Head of caudate nucleus (tissue), 42 donors: ENCODE measurements at regions not wholly inside any gene's neighbourhood (a gene's known extent, or its start where the extent isn't known, plus 50 kb on each side); places are given as distances from the start of the nearest gene placed in this dataset.

ENCODE experiments used
- DNase-seq, 42 donors: peaks; one replicate each; pipeline versions ENCODE4 v3.0.0 to v3.0.0-alpha.2; 2020 to 2021; ENCODE audit warnings: mixed read lengths in 7 of 42
- intact Hi-C: fragments of 100-400 bp; cut with DNase I; formaldehyde crosslinking; loops from one replicate; pipeline ENCODE4 v1.15.0; 2022

DNA sequence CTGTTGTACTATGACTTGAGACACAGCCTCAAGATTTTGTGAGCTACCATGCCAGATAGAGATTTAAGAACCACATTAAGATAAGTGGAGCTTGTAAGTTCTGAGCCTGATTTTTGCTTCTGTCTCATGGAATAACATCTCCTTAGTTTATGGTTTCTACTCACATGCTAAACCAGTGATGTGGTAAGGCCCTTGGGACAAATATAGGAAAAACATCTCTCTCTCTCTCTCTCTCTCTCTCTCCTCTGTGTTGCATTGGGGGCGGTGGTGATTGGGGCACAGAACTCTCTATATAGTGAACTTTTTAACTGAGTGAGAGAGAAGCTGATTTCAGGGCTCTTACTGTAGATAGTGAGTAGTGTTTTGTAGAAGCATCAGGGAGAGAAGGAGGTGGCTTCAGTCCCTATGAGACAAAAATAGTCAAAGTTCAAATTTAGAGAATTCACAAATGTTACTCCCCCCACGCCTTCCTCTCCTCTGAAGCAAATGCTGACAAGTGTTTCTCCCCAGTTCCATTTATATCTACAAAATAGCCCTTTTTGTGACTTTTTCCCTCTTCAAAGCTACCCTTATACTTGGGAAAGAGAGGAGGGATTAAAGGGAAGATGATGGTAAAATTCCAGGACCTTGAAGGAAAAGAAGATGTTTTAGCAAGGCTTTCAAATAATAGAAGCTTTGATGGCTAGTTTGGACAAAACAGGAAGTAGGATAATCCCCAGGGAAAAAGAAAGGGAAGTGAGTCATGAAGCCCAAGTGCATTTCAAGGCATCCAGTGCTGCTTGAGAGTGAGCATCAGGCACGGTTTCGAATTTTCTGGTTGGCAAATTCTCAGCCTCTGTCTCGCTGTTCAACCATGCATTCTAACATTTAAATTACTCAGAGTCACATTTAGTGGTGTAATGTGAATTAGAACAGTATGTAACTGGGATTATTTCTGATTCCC, 134.3 kb upstream of the AP1S2 start:
- DNase-seq = peak in 5 of 42 donors; percentile 2 to 36 (median 9)
- intact Hi-C loops = no loop called here

DNA sequence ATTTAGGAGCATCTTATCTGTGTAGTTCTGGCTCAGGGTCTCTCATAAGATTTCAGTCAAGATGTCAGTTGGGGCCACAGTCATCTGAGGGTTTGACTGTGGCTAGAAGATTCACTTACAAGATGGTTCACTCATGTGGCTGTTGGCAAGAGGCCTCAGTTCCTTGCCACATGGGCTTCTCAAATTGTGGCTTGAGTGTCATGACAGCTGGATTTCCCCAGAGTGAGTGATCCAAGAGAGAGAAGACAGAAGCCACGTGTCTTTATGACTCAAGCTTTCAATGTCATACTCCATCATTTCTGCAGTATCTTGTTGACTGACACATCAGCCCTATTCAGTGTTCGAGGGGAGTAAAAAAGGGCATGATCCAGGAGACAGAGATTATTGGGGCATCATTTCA, 131.3 kb upstream of the AP1S2 start:
- DNase-seq = no peak
- intact Hi-C loops = no loop called here

DNA sequence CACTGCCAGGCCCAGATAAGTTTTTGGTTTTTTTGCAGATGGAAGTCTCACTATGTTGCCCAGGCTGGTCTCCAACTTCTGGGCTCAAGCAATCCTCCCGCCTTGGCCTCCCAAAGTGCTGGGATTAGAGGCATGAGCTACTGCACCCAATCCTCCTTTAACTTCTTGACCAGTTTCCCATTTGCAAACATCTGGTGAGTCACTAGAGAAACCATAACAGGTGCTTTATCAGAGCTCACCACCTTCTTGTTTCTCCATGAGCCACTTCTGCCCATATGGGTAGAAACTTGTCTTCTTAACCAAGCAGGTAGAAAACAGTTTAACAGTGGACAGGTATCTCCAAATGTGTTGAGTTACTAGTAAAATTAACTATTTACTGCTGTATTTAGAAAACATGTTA, 128.4 kb upstream of the AP1S2 start:
- intact Hi-C loops = no loop called here

DNA sequence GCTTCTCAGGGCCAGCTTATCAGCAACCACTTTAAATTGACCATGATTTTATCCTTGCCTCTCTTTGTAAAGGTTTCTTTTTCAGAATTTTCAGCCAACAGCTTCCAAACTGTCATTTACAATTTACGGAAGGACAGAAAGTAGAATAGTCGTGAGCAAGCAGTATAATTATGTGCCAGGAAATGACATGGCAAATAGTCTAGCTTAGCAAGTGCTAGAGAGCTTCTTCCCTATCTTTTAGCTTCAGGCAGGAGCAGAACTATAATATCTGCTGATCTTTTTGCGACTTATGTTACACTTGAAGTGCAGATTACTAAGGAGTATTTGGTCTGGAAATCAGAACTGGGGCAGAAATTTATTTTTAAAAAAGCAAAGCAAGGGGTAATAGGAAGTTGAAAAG, 123.0 kb upstream of the AP1S2 start:
- DNase-seq = no peak
- intact Hi-C loops = loop anchor here (10.0 kb wide), 1 partner anchor 293 kb away; no protein-coding TSS in a partner anchor

More for the DNA sequence above, 128.4 kb upstream of the AP1S2 start:
- no peak for DNase-seq

DNA sequence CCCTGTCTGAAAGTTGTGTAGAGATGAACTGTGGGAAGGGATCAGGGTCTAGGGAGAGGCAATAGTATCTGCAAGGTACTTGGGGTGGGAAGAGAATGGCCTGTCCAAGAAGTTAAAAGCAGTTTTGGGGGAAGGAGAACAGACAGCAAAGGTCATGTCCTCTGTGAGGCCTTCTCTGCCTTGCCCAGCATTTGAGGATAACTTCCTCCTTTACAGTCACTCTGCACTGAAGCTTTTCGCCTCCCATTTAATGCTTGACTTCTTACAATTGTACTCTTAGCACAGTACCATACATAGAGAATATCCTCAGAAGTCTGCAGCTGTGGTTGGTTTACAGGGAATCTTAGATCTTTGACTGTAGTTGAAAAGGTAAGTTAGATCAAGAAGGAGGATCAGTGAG, 121.8 kb upstream of the AP1S2 start:
- no peak for DNase-seq
- intact Hi-C loops = loop anchor here (10.0 kb wide), 1 partner anchor 292 kb away; no protein-coding TSS in a partner anchor

DNA sequence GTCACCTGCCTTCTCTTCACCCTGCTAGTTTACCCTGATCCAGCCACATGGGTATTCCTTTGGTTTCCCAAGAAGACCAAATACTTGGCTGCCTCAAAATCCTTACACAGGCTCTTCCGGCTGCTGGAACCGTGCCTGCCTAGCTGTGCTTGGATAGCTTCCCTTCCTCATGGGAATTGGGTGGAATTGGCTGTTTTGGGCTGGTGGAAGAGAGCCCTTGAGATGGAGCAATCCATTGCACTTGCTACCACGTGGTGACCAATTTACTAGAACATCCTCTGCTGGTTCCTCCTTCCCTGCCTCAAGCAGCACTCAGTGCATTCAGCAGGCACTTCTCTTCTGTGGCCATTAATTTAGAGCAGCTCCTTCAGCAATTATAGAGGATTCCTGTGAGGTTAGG, 119.3 kb upstream of the AP1S2 start:
- intact Hi-C loops = loop anchor here (10.0 kb wide), 1 partner anchor 289 kb away; no protein-coding TSS in a partner anchor
- DNase-seq = no peak

DNA sequence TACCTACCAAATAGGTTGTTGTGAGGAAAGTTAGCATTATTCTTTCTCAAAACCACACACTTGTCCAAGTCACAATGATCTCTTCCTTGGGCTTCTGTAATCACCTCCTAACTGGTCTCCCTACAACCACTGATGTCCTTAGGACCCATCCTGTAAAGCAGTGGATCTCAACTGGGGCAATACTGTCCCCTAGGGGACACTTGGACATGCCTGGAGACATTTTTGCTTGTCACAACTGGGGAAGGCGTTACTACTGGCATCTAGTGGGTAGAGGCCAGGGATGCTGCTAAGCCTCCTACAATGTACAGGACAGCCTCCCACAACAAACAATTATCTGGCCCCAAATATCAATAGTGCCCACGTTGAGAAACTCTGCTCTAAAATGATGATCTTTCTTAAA, 118.7 kb upstream of the AP1S2 start:
- intact Hi-C loops = loop anchor here (10.0 kb wide), 1 partner anchor 288 kb away; no protein-coding TSS in a partner anchor
- peak in 32 of 42 donors; percentile 6 to 74 (median 41) for DNase-seq

DNA sequence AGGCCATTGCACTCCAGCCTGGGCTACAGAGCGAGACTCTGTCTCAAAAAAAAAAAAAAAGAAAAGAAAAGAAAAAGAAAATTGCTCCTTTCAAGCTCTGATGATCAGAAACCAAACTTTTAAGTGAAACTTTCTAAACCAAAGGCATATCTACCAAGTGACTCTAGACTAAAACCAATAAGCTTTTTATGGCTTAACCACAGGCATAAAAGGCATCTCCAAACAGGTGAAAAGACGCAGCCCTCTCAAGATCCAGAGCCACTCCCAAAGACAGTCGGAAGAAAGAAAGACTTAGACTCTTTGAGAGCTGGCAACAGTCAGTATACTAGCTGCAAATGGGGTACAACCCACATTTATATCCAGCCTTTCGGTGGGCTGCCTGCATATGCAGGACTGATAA, 117.1 kb upstream of the AP1S2 start:
- intact Hi-C loops = loop anchor here (10.0 kb wide), 1 partner anchor 287 kb away; no protein-coding TSS in a partner anchor
- DNase-seq = no peak

DNA sequence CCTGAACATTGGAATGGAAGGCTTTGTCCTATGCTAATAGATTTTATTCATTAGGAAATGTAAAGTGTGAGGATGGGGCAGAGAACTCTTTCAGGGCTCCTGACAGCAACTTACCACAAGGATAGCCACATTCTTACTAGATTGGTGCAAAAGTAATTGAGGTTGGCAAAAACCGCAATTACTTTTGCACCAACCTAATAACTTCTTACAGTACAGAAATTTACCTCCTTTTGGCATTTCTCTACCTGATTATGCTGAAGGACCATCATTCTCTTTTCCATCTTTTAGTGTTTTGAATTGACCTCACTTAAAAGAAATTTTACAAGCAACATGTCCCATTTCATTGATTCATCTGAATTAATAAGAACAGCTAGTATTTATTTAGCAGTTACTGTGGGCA, 109.2 kb upstream of the AP1S2 start:
- intact Hi-C loops = no loop called here
- no peak for DNase-seq

DNA sequence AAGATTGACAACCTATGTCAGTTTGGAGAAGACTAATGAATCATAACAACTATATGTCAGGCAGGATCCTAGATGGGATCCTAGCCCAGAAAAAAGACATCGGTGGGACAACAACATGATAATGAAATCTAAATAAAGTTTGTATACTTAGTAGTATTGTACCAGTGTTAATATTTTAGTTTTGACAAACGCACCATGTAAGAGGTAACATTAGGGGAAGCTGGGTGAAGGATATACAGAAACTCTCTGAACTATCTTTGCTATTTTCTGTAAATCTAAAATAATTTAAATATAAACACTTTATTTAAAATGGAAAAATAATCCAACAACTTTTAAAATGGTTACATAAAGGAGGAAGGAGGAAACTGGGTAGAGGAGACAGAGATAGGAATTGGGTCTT, 105.6 kb upstream of the AP1S2 start:
- DNase-seq = no peak
- intact Hi-C loops = no loop called here

DNA sequence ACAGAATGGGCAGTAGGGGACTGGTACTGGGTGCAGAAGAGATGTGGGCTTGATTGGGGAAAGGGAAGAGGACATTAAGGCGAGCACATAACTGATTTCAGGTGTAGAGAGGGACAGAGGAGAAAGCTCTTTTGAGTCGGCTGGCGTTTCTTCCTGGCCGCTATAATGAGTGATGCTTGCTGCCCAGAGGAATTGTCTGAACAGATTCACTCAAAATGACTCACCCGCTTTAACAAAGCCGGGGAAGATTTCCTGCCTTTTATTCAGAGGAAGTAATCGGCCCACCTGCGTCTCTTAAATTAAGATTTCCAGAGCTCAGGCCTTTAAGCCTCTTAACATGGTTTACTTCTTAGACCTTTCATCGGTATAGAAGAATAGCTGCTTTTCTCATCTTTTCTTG, 102.1 kb upstream of the AP1S2 start:
- intact Hi-C loops = no loop called here
- DNase-seq = no peak

DNA sequence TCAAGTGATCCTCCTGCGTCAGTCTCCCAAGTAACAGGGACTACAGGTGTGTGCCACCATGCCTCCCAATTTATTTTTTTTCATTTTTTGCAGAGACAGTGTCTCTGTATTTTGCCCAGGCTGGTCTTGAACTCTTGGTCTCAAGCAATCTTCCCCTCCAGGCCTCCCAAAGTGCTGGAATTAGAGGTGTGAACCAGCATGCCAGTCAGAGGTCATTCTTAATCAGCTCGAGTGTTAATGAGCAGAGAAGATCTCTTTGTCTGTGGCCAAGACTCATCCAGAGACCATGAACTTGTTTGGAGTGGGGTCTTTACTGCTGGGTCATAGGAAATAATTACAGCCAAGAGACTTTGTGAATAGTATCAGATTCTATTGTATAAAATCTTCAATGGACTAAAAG, 99.2 kb upstream of the AP1S2 start:
- DNase-seq = no peak
- intact Hi-C loops = no loop called here

DNA sequence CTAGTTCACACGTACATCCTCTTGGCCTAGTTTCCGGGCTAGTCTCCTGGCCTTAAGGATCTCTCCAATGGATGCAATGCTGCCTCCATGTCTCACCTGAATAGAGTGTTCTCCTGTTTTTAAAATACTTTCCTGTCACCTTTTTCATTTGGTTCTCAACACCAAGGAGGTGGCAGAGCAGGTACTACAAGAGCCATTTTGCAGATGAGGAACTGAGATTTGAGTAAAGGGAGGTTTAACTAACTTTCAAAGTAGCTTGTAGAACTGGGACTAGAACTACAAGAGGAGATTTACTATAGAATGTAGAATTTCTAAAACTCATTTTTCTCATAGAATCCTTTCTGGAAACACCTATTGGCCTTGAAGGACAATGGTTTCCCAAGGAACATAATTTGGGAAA, 97.6 kb upstream of the AP1S2 start:
- intact Hi-C loops = no loop called here

DNA sequence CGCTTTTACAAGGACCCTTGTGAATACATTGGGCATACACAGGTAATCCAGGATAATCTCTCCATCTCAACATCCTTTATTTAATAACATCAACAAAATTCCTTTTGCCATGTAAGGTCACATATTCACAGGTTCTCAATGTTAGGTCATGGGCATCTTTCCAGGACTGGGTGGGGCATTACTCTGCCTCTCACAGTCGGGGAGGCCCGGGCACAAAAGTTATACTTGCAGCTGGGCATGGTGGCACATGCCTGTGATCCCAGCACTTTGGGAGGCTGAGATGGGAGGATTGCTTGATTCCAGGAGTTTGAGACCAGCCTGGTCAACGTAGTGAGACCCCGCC, 93.7 kb upstream of the AP1S2 start:
- intact Hi-C loops = no loop called here
- no peak for DNase-seq

More for the DNA sequence above, 97.6 kb upstream of the AP1S2 start:
- no peak for DNase-seq

DNA sequence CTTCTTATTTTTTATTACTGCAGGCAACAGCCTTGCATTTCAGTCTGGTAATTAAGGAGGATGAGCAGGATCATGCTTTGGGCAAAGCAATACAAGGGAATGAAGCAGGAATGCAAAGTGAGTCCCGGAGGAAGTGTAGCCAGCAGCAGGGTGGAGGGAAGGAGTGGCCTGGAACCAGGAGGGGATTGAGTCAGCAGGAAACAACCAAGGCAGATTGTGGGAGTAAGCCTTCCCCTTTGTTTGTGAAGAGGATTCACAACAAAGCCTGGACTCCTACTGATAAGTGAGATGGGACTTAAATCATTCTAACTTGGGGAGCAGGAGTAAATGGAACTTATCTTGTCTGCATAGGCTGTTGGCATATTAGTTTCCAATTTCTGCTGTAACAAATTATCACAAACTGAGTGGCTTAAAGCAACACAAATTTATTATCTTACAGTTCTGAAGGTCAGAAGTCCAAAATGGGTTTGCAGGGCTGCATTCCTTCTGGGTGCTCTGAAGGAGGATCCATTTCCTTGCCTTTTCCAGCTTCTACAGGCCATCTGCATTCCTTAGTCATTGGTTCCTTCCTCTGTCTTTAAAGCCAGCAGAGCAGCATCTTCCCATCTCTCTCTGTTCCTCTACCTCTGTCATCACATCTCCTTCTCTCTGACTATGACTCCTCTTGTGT, 93.2 kb upstream of the AP1S2 start:
- intact Hi-C loops = no loop called here

DNA sequence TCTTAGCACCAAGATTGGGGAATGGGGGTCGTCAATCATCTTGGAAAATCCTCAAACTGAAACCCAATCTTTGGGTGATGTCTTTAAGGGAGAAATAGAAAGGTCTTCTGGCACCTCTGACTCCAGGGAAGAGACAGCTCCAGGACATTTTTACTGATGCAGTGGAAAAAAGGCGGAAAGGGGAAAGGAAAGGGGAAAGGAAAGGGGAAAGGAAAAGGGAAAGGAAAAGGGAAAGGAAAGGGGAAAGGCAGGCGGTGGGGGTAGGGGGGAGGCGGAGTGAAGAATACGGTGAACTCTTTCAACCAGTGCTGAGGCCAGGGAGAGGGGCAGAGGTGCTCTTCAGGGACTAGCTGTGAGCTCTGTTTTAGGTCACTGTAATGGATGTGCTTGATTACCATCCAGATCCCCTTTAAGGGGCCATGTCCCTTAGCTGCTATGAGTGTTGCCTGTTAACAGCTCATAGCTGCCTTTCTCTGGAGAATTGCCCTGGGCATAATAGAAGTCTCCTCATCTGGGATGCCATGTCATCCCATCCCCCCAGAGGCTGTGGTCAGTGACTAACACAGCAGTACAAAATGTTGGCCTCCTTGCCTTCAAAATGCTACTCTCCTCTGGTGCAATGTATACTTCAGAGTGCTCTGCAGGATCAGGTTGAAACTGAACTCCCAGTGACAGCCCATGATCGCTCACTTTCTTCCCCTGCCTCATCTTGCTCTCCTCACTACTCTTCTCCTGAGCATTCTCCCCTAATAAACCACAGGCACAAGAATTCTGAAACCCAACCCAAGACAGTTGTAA, 92.4 kb upstream of the AP1S2 start:
- no peak for DNase-seq
- intact Hi-C loops = no loop called here

More for the DNA sequence above, 93.2 kb upstream of the AP1S2 start:
- no peak for DNase-seq

DNA sequence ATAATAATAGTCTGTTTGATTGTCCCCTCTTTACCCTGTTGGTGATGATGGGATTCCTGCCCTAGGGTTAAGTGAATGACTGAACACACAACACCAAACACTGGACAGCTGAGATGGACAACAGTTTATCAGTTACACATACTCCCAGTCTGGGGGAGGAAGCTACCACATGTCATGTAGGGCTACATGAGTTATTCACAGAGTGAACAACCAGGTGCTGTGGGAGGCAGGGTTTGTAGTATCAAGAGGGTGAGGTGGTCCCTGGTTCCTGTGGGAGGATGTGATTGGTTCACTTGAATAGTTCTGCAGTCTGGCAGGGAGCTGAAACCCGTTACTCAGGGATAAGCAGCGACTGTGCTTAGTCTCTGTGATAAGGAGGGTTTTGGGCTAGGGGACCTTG, 88.8 kb upstream of the AP1S2 start:
- intact Hi-C loops = no loop called here
- DNase-seq = no peak

DNA sequence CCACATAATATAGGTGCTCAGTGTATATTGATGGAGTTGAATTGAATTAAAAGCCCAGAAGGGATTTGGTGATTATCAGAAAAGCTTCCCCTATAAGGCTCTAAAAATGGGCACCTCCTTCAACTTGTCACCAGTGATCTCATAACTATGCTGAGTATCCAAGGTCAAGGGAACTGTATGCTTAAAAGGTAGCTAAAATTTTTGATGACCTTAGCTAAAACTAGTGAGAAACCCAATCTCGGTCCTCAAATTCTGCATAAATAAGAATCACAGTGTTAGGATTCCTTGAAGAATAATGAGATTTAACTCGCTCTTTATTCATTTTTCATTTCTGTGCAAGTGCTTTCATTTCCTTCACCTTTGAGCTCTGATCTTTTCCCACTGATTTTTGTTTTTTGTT, 87.7 kb upstream of the AP1S2 start:
- intact Hi-C loops = no loop called here
- no peak for DNase-seq

DNA sequence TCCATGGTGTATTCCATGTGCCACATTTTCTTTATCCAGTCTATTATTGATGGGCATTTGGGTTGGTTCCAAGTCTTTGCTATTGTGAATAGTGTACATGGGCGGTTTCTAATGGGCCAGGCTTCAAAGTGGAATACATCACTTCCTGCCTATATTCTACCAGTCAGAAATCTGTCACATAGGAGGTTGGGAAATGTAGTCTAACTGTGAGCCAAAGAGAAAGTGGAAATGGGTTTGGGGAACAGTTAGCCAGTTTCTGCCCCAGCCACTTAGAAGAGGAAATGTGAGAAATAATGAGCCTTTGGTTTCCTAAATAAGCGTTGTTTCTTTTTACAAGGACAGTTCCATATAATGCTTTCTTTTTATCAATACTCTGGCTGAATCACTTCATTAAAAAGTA, 85.1 kb upstream of the AP1S2 start:
- intact Hi-C loops = no loop called here
- no peak for DNase-seq

DNA sequence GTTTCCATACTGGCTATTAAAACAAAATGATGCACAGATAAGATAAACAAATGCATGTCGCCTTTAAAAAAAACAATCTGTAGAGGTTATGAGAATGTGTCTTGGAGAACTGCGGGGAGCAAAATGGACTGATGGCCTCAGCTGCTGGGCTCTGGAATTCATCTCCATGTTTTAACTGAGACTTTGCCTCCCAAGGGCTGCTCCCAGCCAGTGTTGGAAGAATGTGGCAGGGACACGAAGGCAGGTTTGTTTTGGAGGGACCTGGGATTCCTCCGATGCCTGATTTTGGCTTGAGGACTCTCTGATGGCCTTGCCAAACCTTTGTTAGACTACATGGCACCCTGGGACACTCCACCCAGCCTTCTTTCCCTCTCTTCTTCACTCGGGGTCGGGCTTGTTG, 83.5 kb upstream of the AP1S2 start:
- DNase-seq = no peak

More for the DNA sequence above, 83.5 kb upstream of the AP1S2 start:
- intact Hi-C loops = no loop called here
